ENCODE measurements at regions not wholly inside any gene's neighbourhood (a gene's known extent, or its start where the extent isn't known, plus 50 kb on each side); places are given as distances from the start of the nearest gene placed in this dataset.

DNA sequence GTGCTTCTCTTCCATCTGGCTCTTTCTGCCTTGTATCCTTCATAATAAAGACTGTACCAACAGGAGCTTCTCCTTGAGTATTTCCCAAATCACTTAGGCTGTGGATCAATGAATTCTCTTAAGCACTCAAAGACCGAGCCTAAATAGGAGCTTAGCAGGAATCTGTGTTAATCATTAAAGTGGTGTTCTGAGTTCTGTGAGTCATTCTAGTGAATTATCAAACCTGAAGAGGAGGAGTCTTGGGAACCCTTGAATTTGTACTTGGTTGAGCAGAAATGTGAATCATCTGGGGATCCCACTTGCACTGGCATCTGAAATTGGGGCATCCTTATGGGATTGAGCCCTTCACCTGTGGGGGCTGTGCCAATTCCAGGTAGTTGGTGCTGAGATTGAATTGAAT, 946.2 kb downstream of the BCL11B start:
- no peaks in the 10 kb centered on the region for H3K36me3 ChIP-seq
- intact Hi-C loops (cut with DNase I) = no loop called here
- WGBS, 2 donors = 58 to 65% methylated on average over 1 of the region's 1 CpG
- H3K9me3 ChIP-seq = no peaks in the 10 kb centered on the region
- no peak overlapping the region for H3K4me3 ChIP-seq (replicated peaks in 1 of 3)
- no peak overlapping the region for H3K27ac ChIP-seq
- no peaks in the 10 kb centered on the region for H3K4me1 ChIP-seq
- no peak for DNase-seq
- H3K27me3 ChIP-seq = no peaks in the 10 kb centered on the region
- no peak for TF ChIP-seq POLR2A (IDR thresholded peaks at IDR 0.05)
- TF ChIP-seq, protein P1, sequence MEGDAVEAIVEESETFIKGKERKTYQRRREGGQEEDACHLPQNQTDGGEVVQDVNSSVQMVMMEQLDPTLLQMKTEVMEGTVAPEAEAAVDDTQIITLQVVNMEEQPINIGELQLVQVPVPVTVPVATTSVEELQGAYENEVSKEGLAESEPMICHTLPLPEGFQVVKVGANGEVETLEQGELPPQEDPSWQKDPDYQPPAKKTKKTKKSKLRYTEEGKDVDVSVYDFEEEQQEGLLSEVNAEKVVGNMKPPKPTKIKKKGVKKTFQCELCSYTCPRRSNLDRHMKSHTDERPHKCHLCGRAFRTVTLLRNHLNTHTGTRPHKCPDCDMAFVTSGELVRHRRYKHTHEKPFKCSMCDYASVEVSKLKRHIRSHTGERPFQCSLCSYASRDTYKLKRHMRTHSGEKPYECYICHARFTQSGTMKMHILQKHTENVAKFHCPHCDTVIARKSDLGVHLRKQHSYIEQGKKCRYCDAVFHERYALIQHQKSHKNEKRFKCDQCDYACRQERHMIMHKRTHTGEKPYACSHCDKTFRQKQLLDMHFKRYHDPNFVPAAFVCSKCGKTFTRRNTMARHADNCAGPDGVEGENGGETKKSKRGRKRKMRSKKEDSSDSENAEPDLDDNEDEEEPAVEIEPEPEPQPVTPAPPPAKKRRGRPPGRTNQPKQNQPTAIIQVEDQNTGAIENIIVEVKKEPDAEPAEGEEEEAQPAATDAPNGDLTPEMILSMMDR (IDR thresholded peaks at IDR 0.05) = no peak

DNA sequence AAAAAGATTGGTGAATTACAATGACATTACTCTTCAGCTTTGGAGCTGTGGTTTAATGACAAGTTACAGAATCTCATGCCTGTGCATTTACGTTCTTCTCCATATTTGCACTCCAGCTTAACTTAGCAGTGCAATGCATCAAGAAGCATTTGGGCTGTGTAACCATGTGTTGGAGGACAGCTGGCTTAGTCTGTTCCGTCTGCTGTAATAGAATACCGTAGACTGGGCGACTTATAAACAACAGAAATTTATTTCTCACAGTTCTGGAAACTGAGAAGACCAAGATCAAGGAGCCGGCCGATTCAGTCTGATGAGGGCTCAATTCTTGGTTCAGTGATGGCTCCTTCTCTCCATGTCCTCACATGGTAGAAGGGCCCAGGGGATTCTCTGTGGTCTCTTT, 943.5 kb downstream of the BCL11B start:
- Histone ChIP-seq H3K4me3 (replicated peaks in 1 of 3) (no peak overlapping the region), H3K27me3 (no peaks in the 10 kb centered on the region), H3K27ac (no peak overlapping the region), H3K4me1 (no peaks in the 10 kb centered on the region), H3K36me3 (no peaks in the 10 kb centered on the region), H3K9me3 (no peaks in the 10 kb centered on the region)
- intact Hi-C loops (cut with DNase I) = no loop called here
- 86 to 89% methylated on average over 6 of the region's 6 CpGs for WGBS, 2 donors
- no peak for DNase-seq
- TF ChIP-seq, protein P1 (IDR thresholded peaks at IDR 0.05) = no peak
- TF ChIP-seq POLR2A (IDR thresholded peaks at IDR 0.05) = no peak

DNA sequence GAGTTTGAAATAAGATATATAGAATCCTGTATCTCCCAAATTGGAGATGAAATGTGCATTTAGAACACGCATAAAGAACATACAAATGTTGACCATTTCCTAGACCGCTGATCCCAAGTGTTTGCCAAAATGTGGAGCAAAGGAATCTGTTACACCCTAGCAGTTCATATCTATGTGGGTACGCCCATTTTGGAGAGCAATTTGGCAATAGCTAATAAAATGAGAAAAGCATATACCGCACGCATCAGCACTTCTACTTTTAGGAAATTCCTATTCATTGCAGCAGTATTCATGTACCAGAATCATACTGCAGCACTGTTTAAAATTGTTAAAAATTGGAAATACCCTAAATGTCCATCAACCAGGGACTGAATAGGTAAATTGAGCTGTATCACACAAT, 937.8 kb downstream of the BCL11B start:
- intact Hi-C loops (cut with DNase I) = no loop called here
- no peak overlapping the region for H3K27ac ChIP-seq
- no peaks in the 10 kb centered on the region for H3K36me3 ChIP-seq
- H3K9me3 ChIP-seq = no peaks in the 10 kb centered on the region
- no peak for DNase-seq
- H3K27me3 ChIP-seq = no peaks in the 10 kb centered on the region
- no peak for TF ChIP-seq POLR2A (IDR thresholded peaks at IDR 0.05)
- TF ChIP-seq, protein P1 (IDR thresholded peaks at IDR 0.05) = no peak
- H3K4me1 ChIP-seq = no peaks in the 10 kb centered on the region
- 94% methylated on average over 5 of the region's 5 CpGs for WGBS, 2 donors
- no peak overlapping the region for H3K4me3 ChIP-seq (replicated peaks in 1 of 3)

DNA sequence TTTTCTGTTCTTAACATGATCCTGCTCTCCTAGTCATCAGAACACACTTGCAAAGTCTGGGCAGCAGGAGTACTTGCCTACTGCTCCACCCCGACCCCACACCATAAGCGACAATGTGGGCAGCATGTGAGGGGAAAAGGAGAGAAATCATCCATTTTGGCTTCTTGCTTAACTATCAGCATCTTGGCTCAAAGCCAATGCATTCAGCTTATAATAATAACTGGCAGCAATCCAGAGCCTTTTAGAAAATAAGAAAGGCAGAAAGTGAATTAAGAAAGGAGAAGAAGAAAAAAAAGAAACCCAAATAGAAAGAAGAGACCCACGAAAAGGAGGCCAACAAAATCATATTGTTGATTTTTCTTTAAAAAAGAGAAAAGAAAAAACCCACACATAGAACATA, 930.8 kb downstream of the BCL11B start:
- intact Hi-C loops (cut with DNase I) = no loop called here
- no peak for TF ChIP-seq POLR2A (IDR thresholded peaks at IDR 0.05)
- TF ChIP-seq, protein P1 (IDR thresholded peaks at IDR 0.05) = no peak
- no peak for DNase-seq
- Histone ChIP-seq H3K36me3 (no peaks in the 10 kb centered on the region), H3K4me1 (no peaks in the 10 kb centered on the region), H3K27ac (no peak overlapping the region), H3K9me3 (no peaks in the 10 kb centered on the region), H3K4me3 (replicated peaks in 1 of 3) (no peak overlapping the region), H3K27me3 (no peaks in the 10 kb centered on the region)
- WGBS, 2 donors = 64 to 69% methylated on average over 3 of the region's 3 CpGs

DNA sequence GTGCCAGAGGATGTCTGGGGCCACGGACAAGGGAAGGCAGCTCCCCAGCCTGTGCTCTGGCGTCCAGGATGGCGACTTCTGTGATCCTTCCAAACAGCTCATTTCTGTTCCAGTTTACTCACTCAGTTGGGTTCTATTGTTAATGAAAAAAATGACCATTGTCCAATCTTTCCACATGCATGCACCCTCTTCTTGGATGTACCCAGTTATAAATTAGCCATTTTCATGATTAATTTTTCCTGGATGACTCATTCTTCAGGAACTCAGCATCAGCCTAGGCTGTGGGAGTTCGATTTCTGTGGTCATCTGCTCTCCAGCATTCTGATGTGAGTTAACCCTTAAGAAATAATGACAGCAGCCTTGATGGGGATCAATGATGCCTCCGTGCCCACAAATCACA, 926.8 kb downstream of the BCL11B start:
- WGBS, 2 donors = 72 to 89% methylated on average over 5 of the region's 5 CpGs
- H3K4me3 ChIP-seq (replicated peaks in 1 of 3) = no peak overlapping the region
- no peaks in the 10 kb centered on the region for H3K27me3 ChIP-seq
- no peaks in the 10 kb centered on the region for H3K9me3 ChIP-seq
- H3K4me1 ChIP-seq = peaks cover 5 to 19% of the 10 kb centered on the region in 2 donors
- H3K27ac ChIP-seq = no peak overlapping the region
- intact Hi-C loops (cut with DNase I) = no loop called here
- TF ChIP-seq POLR2A (IDR thresholded peaks at IDR 0.05) = no peak
- TF ChIP-seq, protein P1 (IDR thresholded peaks at IDR 0.05) = no peak
- DNase-seq = no peak
- no peaks in the 10 kb centered on the region for H3K36me3 ChIP-seq
